Type B pancreatic cell (in vitro differentiated cells): ENCODE measurements at regions not wholly inside any gene's neighbourhood (a gene's known extent, or its start where the extent isn't known, plus 50 kb on each side); places are given as distances from the start of the nearest gene placed in this dataset.

Experiments used
- DNase-seq: peaks from one replicate; pipeline ENCODE4 v3.0.0; 2021; ENCODE audit warnings: mixed read lengths; ENCODE audit not compliant: unreplicated experiment; ENCODE audit errors: extremely low spot score
- H3K27ac Mint-ChIP-seq: 2 replicates; pipeline ENCODE4 v1.8.0; 2021; ENCODE audit warnings: mild to moderate bottlenecking, mixed read lengths
- H3K27me3 Mint-ChIP-seq: 2 replicates; pipeline ENCODE4 v1.8.0; 2021; ENCODE audit warnings: mixed read lengths
- H3K36me3 Mint-ChIP-seq: 2 replicates; pipeline ENCODE4 v1.8.0; 2021; ENCODE audit warnings: mixed read lengths
- H3K4me1 Mint-ChIP-seq: one replicate; pipeline ENCODE4 v1.8.0; 2021; ENCODE audit warnings: mixed read lengths; ENCODE audit not compliant: unreplicated experiment
- H3K4me3 Mint-ChIP-seq: 2 replicates; pipeline ENCODE4 v1.8.0; 2021; ENCODE audit warnings: mild to moderate bottlenecking, mixed read lengths
- H3K9me3 Mint-ChIP-seq: 2 replicates; pipeline ENCODE4 v1.8.0; 2021; ENCODE audit warnings: mixed read lengths
- CTCF ChIP-seq: fragments of 200-600 bp; sonication (generic); conservative IDR thresholded peaks from 2 replicates; pipeline ENCODE4 v1.5.0; 2021; ENCODE audit warnings: antibody characterized with exemption, mild to moderate bottlenecking

- TF ChIP-seq CTCF, result no peak
- Mint-ChIP-seq H3K27me3 (no peaks in the 10 kb centered on the region), H3K4me3 (no peak overlapping the region), H3K36me3 (no peaks in the 10 kb centered on the region), H3K4me1 (no peaks in the 10 kb centered on the region), H3K9me3 (no peaks in the 10 kb centered on the region), H3K27ac (no peak overlapping the region)
- no peak for DNase-seq
These were observed 63.1 kb upstream of the TFEC start for GRCh38 chr7:116093516-116094301.

- Mint-ChIP-seq H3K27ac (no peak overlapping the region), H3K4me3 (no peak overlapping the region), H3K4me1 (no peaks in the 10 kb centered on the region), H3K36me3 (no peaks in the 10 kb centered on the region), H3K9me3 (peaks cover 3% of the 10 kb centered on the region), H3K27me3 (no peaks in the 10 kb centered on the region)
- DNase-seq, result no peak
- no peak for TF ChIP-seq CTCF
These were observed 64.8 kb upstream of the TFEC start for GRCh38 chr7:116095396-116095795.

- H3K36me3 Mint-ChIP-seq, result no peaks in the 10 kb centered on the region
- no peaks in the 10 kb centered on the region for H3K27me3 Mint-ChIP-seq
- peak; percentile 70 for TF ChIP-seq CTCF
- no peak for DNase-seq
- H3K4me3 Mint-ChIP-seq, result no peak overlapping the region
- H3K4me1 Mint-ChIP-seq, result no peaks in the 10 kb centered on the region
- no peak overlapping the region for H3K27ac Mint-ChIP-seq
- peaks cover 3% of the 10 kb centered on the region for H3K9me3 Mint-ChIP-seq
These were observed 66.9 kb upstream of the TFEC start for GRCh38 chr7:116097365-116098009.

- TF ChIP-seq CTCF, result no peak
- Mint-ChIP-seq H3K4me1 (no peaks in the 10 kb centered on the region), H3K36me3 (no peaks in the 10 kb centered on the region), H3K9me3 (peaks cover 3% of the 10 kb centered on the region), H3K27ac (no peak overlapping the region), H3K4me3 (no peak overlapping the region), H3K27me3 (no peaks in the 10 kb centered on the region)
- DNase-seq, result no peak
These were observed 67.6 kb upstream of the TFEC start for GRCh38 chr7:116098175-116098574.

- Mint-ChIP-seq H3K36me3 (no peaks in the 10 kb centered on the region), H3K9me3 (peaks cover 3% of the 10 kb centered on the region), H3K27ac (no peak overlapping the region), H3K4me1 (no peaks in the 10 kb centered on the region), H3K27me3 (no peaks in the 10 kb centered on the region), H3K4me3 (no peak overlapping the region)
- no peak for DNase-seq
- no peak for TF ChIP-seq CTCF
These were observed 70.1 kb upstream of the TFEC start for GRCh38 chr7:116100626-116101025.
